HG03520 (cell line): ENCODE measurements at regions not wholly inside any gene's neighbourhood (a gene's known extent, or its start where the extent isn't known, plus 50 kb on each side); places are given as distances from the start of the nearest gene placed in this dataset.
"Not testable (repeated sequence)": the region's sequence is repeated elsewhere in the genome, so short reads cannot be mapped to it uniquely, and the experiment has no call there.

Experiments used
- ATAC-seq: cut with Tn5 transposase; IDR thresholded peaks from one replicate; pipeline ENCODE4 v1.9.1; 2021; ENCODE audit warnings: mild to moderate bottlenecking, moderate library complexity; ENCODE audit not compliant: unreplicated experiment

- ATAC-seq, result no peak
Observed at GRCh38 chr1:187689129-187689528, 860.4 kb downstream of the PLA2G4A start.

- no peak for ATAC-seq
Observed at GRCh38 chr1:187691439-187691838, 862.7 kb downstream of the PLA2G4A start.

GRCh38 chr1:187692799-187693198 lies 864.0 kb downstream of the PLA2G4A start:
- ATAC-seq, result no peak

- no peak for ATAC-seq
Observed at GRCh38 chr1:187696073-187696472, 867.3 kb downstream of the PLA2G4A start.

- not testable (repeated sequence) for ATAC-seq
Observed at GRCh38 chr1:187703138-187704130, 874.7 kb downstream of the PLA2G4A start.

GRCh38 chr1:187714470-187714869 lies 885.7 kb downstream of the PLA2G4A start:
- ATAC-seq, result no peak

GRCh38 chr1:187715483-187715882 lies 886.7 kb downstream of the PLA2G4A start:
- ATAC-seq, result no peak

GRCh38 chr1:187716160-187716559 lies 887.4 kb downstream of the PLA2G4A start:
- ATAC-seq, result no peak

GRCh38 chr1:187718527-187718926 lies 889.8 kb downstream of the PLA2G4A start:
- ATAC-seq, result no peak

GRCh38 chr1:187721216-187721615 lies 892.5 kb downstream of the PLA2G4A start:
- ATAC-seq, result no peak

GRCh38 chr1:187725216-187725615 lies 896.5 kb downstream of the PLA2G4A start:
- no peak for ATAC-seq

- no peak for ATAC-seq
Observed at GRCh38 chr1:187733232-187733631, 904.5 kb downstream of the PLA2G4A start.

GRCh38 chr1:187734427-187734826 lies 905.7 kb downstream of the PLA2G4A start:
- ATAC-seq, result no peak

- ATAC-seq, result peak; percentile 97
Observed at GRCh38 chr1:187744665-187745064, 915.9 kb downstream of the PLA2G4A start.

GRCh38 chr1:187755536-187755935 lies 926.8 kb downstream of the PLA2G4A start:
- ATAC-seq, result no peak

GRCh38 chr1:187756684-187757083 lies 927.9 kb downstream of the PLA2G4A start:
- ATAC-seq, result not testable (repeated sequence)

- ATAC-seq, result no peak
Observed at GRCh38 chr1:187759825-187760333, 931.1 kb downstream of the PLA2G4A start.

- no peak for ATAC-seq
Observed at GRCh38 chr1:187762118-187762517, 933.4 kb downstream of the PLA2G4A start.

GRCh38 chr1:187763465-187763864 lies 934.7 kb downstream of the PLA2G4A start:
- ATAC-seq, result no peak

GRCh38 chr1:187763976-187764375 lies 935.2 kb downstream of the PLA2G4A start:
- ATAC-seq, result no peak

GRCh38 chr1:187771396-187771795 lies 942.6 kb downstream of the PLA2G4A start:
- ATAC-seq, result no peak

GRCh38 chr1:187773168-187773567 lies 944.4 kb downstream of the PLA2G4A start:
- no peak for ATAC-seq
